ENCODE measurements at regions not wholly inside any gene's neighbourhood (a gene's known extent, or its start where the extent isn't known, plus 50 kb on each side); places are given as distances from the start of the nearest gene placed in this dataset.

DNA sequence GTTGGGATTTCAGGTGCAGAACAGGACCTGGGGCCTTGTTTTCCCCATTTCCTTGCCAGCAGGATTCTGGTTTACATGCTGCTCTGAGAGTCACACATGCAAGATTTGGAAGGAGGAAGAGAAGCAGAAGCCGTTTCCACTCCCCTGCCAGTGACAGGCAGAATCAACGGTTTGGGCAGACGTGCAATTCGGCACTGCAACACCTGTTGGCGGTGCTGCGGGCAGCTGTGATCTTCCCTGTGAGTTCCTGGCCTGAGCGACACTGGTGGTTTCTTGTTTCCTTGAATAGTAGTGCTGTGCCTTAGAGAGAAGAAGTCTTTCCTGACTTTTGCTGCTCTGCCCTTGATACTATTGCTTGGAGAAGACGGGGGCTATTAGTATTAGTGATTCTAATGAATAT lies 1126.2 kb downstream of the TYW1 start:
- no peak for TF ChIP-seq EZH2phosphoT487 (IDR thresholded peaks at IDR 0.05; ENCODE audit: low read depth)
- TF ChIP-seq, protein P1, sequence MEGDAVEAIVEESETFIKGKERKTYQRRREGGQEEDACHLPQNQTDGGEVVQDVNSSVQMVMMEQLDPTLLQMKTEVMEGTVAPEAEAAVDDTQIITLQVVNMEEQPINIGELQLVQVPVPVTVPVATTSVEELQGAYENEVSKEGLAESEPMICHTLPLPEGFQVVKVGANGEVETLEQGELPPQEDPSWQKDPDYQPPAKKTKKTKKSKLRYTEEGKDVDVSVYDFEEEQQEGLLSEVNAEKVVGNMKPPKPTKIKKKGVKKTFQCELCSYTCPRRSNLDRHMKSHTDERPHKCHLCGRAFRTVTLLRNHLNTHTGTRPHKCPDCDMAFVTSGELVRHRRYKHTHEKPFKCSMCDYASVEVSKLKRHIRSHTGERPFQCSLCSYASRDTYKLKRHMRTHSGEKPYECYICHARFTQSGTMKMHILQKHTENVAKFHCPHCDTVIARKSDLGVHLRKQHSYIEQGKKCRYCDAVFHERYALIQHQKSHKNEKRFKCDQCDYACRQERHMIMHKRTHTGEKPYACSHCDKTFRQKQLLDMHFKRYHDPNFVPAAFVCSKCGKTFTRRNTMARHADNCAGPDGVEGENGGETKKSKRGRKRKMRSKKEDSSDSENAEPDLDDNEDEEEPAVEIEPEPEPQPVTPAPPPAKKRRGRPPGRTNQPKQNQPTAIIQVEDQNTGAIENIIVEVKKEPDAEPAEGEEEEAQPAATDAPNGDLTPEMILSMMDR (IDR thresholded peaks at IDR 0.05; ENCODE audit: low read depth, low read length) = no peak
- H4K20me1 ChIP-seq (ENCODE audit: insufficient read depth, low read length) = no peaks in the 10 kb centered on the region

DNA sequence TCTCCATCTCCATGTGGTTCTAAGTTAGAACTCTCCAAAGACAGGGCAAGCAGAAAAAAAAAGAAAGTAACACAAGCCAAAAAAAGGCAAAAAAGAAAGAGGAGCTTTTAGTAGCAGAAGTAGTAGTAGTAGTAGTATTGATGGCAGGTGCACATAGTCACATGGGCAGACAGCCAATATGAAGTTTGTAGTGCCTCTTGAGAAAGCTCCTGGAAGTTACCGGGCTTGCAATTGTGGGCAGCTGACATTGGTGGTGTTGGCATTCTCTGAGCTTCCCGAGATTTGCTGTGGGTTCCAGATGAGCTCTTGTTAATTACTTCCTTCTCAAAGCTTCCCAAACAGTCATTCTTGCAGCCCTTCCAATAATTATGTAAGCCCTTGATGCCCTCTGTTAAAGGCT lies 1128.5 kb downstream of the TYW1 start:
- Histone ChIP-seq H3K36me3 (replicated peaks; ENCODE audit: low read depth, low read length) (no peaks in the 10 kb centered on the region), H3K4me1 (ENCODE audit: low read length) (no peaks in the 10 kb centered on the region), H3K27me3 (ENCODE audit: low read depth, low read length) (no peaks in the 10 kb centered on the region), H2AFZ (ENCODE audit: low read depth, low read length) (no peak overlapping the region), H3K9me3 (ENCODE audit: insufficient read depth, low read length) (no peaks in the 10 kb centered on the region), H3K27ac (ENCODE audit: low read length) (no peak overlapping the region), H3K4me3 (ENCODE audit: low read length) (no peak overlapping the region), H3K4me2 (ENCODE audit: low read length) (no peak overlapping the region), H4K20me1 (ENCODE audit: insufficient read depth, low read length) (no peaks in the 10 kb centered on the region), H3K79me2 (ENCODE audit: low read length) (no peaks in the 10 kb centered on the region), H3K9ac (ENCODE audit: low read length) (no peak overlapping the region)
- TF ChIP-seq EZH2phosphoT487 (IDR thresholded peaks at IDR 0.05; ENCODE audit: low read depth) = no peak
- TF ChIP-seq, protein P1 (IDR thresholded peaks at IDR 0.05; ENCODE audit: low read depth, low read length) = no peak

More for the DNA sequence above, 1126.2 kb downstream of the TYW1 start:
- no peaks in the 10 kb centered on the region for H3K36me3 ChIP-seq (replicated peaks; ENCODE audit: low read depth, low read length)
- H3K9ac ChIP-seq (ENCODE audit: low read length) = no peak overlapping the region
- no peak overlapping the region for H2AFZ ChIP-seq (ENCODE audit: low read depth, low read length)
- no peaks in the 10 kb centered on the region for H3K79me2 ChIP-seq (ENCODE audit: low read length)
- H3K9me3 ChIP-seq (ENCODE audit: insufficient read depth, low read length) = peaks cover 6% of the 10 kb centered on the region; the same call in 1 of the 2 replicates
- no peak overlapping the region for H3K4me3 ChIP-seq (ENCODE audit: low read length)
- H3K27ac ChIP-seq (ENCODE audit: low read length) = no peak overlapping the region
- no peaks in the 10 kb centered on the region for H3K4me1 ChIP-seq (ENCODE audit: low read length)
- no peak overlapping the region for H3K4me2 ChIP-seq (ENCODE audit: low read length)
- no peaks in the 10 kb centered on the region for H3K27me3 ChIP-seq (ENCODE audit: low read depth, low read length)

DNA sequence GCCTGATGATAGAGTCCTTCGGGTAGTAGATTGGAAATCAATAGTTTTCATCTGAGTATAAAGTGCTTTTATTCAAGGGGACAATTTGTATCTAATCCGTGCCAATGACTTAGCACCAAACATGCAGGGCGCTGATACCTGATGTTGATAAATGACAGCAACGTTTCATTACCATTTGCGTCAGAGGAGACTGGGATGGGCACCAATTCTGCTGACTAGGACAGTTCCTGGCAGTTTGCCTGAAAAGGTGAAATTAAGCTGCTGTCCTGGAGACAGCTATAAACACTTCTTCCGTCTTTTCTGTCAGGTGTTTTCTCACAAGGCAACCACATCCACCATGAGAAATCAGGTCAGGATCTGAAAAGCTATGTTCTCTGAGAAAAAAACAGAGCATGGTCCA lies 1136.4 kb downstream of the TYW1 start:
- TF ChIP-seq, protein P1 (IDR thresholded peaks at IDR 0.05; ENCODE audit: low read depth, low read length) = no peak
- TF ChIP-seq EZH2phosphoT487 (IDR thresholded peaks at IDR 0.05; ENCODE audit: low read depth) = no peak
- Histone ChIP-seq H3K27ac (ENCODE audit: low read length) (no peak overlapping the region), H3K9ac (ENCODE audit: low read length) (no peak overlapping the region), H3K4me1 (ENCODE audit: low read length) (no peaks in the 10 kb centered on the region), H4K20me1 (ENCODE audit: insufficient read depth, low read length) (no peaks in the 10 kb centered on the region), H3K27me3 (ENCODE audit: low read depth, low read length) (no peaks in the 10 kb centered on the region), H3K4me3 (ENCODE audit: low read length) (no peak overlapping the region), H3K36me3 (replicated peaks; ENCODE audit: low read depth, low read length) (no peaks in the 10 kb centered on the region), H3K9me3 (ENCODE audit: insufficient read depth, low read length) (no peaks in the 10 kb centered on the region), H3K79me2 (ENCODE audit: low read length) (no peaks in the 10 kb centered on the region), H2AFZ (ENCODE audit: low read depth, low read length) (no peak overlapping the region), H3K4me2 (ENCODE audit: low read length) (no peak overlapping the region)

DNA sequence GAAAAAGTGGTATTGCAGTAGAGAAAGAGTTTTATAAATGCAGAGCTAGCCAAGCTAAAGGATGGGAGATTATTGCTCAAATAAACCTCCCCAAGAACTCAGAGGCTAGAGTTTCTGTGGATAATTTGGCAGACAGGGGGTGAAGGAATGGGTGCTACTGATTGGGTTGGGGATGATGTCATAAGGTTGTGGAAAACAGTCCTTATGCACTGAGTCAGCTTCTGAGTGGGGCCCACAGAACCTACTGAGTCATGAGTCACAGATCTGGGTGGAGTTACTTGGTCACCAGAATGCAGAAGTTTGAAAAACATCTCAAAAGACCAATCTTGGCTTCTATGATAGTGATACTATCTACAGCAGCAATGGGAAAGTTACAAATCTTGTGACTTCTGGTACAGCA lies 1146.7 kb downstream of the TYW1 start:
- no peaks in the 10 kb centered on the region for H3K4me1 ChIP-seq (ENCODE audit: low read length)
- no peak overlapping the region for H3K4me2 ChIP-seq (ENCODE audit: low read length)
- H3K4me3 ChIP-seq (ENCODE audit: low read length) = no peak overlapping the region
- no peaks in the 10 kb centered on the region for H3K27me3 ChIP-seq (ENCODE audit: low read depth, low read length)
- H2AFZ ChIP-seq (ENCODE audit: low read depth, low read length) = no peak overlapping the region
- no peaks in the 10 kb centered on the region for H3K36me3 ChIP-seq (replicated peaks; ENCODE audit: low read depth, low read length)
- no peak overlapping the region for H3K9ac ChIP-seq (ENCODE audit: low read length)
- H3K79me2 ChIP-seq (ENCODE audit: low read length) = no peaks in the 10 kb centered on the region
- no peak overlapping the region for H3K27ac ChIP-seq (ENCODE audit: low read length)
- H4K20me1 ChIP-seq (ENCODE audit: insufficient read depth, low read length) = no peaks in the 10 kb centered on the region
- no peak for TF ChIP-seq EZH2phosphoT487 (IDR thresholded peaks at IDR 0.05; ENCODE audit: low read depth)
- TF ChIP-seq, protein P1 (IDR thresholded peaks at IDR 0.05; ENCODE audit: low read depth, low read length) = no peak
- H3K9me3 ChIP-seq (ENCODE audit: insufficient read depth, low read length) = no peaks in the 10 kb centered on the region

Measured in OCI-LY3 (cell line).